Kasumi-1 (cell line): ENCODE measurements at regions not wholly inside any gene's neighbourhood (a gene's known extent, or its start where the extent isn't known, plus 50 kb on each side); places are given as distances from the start of the nearest gene placed in this dataset.

Experiments
- DNase-seq, 2 experiments: peaks; one replicate each; lab custom pipeline; 2025; lab: John Stamatoyannopoulos, UW

DNA sequence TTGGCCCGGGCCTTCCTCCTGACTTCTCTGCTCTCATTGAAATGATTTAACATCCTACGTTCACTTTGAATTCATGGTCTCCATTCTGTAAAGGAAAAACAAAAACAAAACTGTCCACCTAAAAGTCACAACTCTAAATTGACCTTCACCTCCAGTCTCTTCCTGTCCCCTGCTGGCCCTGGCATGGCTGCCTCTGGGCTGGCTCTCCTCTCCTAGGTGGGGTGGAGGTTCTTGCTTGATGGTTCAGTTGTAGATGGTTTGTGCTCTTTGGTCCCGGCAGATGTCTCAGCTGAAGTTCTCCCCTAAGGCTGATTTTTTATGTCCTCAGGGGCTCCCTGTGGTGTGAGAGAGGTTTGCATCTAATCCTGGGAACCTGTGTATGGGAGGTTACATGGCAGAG is 121.1 kb downstream of the ACKR3 start:
- no peak for DNase-seq

DNA sequence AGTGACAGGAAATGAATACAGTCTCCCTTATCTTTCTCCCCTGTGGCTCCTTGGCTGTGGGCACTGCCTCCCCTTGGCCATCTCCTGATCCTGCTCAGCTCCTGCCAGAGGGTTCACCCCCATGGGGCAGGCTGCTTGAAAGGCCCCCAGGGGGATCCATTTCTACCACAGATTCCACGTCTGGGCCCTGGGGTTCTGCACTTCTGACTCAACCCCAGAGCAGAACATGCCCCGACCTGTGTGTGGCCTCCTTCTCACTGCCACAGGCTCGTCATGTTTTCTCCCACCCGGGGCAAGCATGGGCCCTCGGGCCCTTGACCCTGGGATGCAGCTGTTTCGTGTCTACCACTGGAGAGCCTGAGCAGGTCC is 122.2 kb downstream of the ACKR3 start:
- DNase-seq = no peak

DNA sequence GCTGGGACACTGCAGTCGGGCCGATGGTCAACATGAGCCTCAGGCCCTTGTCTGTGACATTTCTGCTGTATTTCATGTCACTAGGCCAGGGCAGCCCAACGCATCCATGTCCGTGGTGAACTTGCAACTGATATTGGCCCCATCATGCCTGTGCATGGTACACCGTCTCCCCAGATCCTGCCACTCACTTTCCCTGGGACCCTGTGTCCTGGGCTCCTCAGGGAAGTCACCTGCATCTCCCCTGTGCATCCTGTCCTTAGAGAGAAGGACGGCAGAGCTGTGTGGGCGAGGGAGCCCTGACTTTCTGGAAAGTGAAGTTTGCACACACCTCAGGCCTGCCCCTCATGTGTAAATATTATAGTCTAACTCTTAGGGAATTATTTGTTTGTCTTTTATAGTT is 123.3 kb downstream of the ACKR3 start:
- DNase-seq = no peak

GRCh38 chr2:236693531-236693930 is 123.9 kb downstream of the ACKR3 start:
- DNase-seq = no peak

DNA sequence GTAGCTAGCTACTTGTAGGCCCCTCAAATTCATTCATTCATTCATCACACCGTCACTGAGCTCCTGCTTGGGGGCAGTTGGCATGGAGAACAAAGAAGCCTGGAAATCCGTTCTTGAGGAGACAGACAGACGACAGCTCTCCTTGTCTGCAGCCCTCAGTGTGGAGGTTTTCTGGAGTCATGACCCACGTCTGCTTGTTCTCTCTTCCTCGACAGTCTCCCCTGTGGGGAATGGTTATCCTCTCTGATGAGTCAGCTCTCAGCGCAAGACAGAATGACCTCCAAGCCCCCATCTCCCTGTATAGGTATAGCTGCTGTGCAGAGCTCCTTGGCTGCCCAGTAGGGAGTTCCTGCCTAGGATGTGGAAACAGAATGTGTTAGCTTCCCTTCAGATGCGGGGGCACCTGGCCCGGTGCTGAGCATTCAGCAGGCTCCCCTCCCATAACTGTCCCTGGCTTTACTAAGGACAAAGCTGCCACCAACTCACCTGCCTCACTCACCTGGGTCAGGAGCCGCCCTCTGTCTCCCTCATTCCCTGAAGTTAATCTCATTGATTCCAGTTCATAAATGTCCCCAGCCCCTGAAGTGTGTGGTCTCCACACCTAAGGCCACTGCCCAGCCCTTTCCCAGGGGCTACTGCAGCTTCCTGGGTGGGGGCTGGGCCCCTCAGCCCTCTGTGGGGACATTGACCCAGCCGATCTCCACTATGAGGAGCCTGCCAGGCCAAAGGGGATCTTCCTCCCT is 124.7 kb downstream of the ACKR3 start:
- no peak for DNase-seq

DNA sequence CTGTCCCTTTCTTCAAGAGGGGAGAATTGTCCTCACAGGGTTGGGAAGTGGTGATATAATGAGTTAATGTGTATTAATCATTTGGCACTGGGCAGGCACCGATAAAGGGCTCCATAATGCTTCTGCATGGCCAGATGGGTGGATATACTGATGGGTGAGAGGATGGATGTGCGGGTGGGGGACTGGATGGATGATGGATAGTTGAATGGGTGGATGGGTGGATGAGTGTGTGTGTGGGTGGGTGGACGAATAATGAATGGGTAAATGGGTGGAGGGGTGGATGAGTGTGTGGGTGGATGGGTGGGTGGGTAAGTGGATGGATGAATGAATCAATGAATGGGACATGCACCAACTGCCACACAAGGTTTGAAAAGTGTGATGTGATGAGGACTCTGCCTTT is 127.2 kb downstream of the ACKR3 start:
- DNase-seq = no peak

DNA sequence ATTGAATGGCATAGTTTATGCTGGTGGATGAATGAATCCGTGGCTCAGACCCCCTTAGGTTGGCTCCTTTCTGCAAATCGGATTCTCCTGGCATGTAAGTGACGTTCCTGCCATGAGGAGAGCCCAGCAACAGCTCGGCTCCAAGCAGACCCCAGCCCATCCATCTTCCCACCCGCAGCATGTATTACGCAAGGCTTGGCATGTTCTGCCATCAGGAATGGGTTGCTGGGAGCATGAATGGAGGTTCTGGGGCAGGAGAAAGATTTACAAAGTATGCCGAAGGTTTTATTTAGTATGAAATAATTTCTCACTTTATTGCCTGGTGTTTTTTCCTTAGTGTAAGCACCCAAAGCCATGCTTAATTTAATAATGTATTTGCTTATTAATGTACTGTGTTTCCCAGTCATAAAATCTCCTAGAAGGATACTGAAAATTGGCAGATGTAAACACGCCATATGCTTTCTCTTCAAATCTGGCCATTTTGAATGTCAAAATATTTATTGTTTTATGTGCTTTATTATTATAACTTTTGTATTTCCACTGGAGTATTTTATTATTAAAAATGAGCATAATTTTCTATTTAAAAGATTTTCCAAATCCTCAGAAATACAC is 128.5 kb downstream of the ACKR3 start:
- no peak for DNase-seq

DNA sequence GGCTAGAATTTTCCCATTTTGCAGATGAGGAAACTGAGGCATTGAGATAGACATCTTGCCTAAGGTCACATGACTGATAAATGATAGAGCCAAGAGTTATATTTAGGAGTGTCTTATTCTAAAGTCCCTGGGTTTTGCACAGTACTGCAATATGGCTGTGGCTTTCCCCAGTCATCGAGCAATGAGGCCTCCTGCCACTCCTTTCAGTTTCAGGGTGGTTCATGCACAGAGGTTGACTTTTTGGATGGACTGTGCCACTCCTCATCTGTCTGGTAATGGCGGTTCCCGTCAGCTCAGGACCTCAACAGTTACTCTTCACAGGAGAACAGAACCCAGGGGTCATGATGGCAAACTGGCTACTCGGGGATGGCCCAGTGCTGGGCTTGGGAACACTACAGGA is 131.1 kb downstream of the ACKR3 start:
- DNase-seq = no peak

DNA sequence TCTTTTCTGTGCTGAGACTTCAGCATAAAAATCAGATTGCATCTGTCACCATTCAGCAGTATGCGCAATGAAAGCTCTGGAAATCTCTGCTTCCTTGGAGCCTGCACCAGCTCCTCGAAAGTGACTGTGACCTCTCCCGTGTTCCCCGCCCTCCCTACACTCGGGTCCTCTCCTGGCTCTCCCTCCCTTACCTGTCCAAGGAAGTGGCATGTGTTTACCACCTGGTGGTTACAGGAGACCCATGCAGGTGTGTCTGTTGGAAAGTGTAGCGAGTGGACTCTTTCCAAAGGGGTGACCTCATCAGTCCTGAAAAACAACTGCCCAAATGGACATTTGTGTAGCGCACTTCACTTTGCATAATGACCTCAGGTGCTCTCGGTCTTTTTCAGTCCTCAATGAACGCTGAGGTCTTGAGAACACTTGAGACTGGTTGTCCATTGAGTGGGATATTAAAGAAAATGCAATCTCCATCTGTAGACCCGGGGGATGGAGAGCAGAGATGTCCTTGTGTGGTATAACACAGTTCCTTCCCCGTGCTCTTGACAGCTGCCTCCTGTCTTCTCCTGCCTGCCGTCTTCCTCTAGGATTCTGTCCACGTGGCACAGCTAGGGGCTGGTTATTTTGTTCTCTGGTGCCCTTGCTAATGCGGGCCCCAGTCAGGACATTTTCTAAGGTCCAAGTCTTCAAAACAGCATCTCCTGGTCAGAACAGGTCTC is 133.2 kb downstream of the ACKR3 start:
- DNase-seq = no peak

GRCh38 chr2:236703373-236703709 is 133.7 kb downstream of the ACKR3 start:
- DNase-seq = no peak

- DNase-seq = no peak
These were observed 134.3 kb downstream of the ACKR3 start for GRCh38 chr2:236703906-236704305.

DNA sequence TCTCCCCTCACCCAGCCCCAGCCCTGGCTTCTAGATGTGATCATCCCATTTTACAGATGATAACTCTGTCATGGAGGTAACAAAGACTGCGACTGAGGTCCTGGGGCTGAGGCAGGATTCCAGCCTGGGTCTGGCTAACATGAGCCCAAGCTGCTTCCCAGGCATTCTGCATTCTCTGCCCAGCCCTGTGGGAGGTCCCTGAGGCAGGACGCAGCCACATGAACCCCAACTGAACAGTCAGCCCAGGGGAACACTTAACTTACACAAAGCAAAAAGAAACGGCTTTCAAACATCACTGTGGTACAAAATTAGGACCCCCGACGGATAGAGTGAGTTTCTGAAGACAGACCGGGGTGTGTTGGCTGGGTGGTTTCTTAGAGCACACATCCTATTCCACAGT is 135.3 kb downstream of the ACKR3 start:
- no peak for DNase-seq

DNA sequence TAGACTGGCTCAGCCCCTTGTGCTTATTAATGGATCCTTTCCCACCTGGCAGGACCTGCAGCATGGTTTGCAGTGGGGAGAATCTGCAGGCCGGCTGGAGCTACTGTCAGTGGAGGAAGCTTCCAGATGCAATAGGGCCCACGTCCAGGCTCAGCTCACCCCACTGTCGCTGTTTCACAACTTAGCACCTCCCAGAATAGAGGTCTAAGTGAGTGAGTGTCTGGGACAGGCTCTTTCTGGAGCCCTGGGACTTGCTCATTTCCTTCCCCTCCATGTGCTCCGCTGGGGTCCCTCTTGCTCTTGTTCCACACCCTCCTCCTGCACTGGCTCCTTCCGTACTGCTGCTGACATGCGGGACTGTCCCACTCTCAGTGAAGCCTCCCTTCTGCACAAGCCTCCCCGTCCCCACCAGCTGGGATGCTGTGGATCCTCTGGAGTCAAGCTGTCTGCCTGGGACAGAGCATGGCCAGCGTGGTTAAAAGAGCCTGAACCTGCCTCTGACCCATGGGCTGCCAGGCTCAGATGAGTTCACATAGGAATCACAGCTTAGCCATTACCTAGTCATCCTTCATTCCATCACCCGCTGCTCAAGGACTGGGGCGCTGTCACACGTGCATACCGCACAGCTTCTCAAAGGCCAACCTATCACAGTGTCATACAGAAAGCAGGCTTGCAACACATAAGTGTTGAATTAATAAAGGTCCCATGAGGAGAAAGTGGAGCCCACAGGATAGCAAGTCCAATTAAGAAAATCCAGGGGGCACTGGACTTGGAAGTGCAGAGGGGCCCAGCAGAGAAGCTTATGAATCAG is 135.9 kb downstream of the ACKR3 start:
- DNase-seq = no peak

DNA sequence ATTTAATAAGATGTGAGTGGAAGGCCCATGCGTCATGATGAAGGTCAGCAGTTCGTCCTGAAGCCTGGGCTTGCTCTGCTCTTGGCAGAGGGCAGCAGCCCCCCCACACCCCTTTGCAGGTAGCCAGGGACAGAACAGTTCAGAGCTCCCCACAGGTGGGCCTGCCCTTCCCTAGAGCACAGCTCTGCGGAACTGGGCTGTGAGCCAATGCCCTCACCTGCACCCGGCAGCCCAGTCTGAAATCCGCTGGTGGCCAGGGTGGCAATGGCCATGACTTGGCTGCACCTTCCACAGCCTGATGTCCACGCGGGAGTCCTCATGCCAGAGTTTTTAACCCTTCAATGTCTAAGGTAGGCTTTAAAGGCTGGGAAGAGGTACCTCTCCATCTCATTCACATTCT is 136.7 kb downstream of the ACKR3 start:
- DNase-seq = no peak

DNA sequence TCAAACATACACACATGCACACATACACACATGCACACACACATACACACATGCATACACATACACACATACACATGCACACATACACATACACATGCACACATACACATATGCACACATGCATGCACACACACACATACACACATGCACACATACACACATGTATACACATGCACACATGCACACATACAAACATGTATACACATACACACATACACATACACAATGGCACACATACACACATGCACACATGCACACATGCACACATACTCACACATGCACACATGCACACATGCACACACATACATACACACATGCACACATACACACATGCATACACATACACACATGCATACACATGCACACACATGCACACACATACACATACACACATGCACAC is 137.2 kb downstream of the ACKR3 start:
- DNase-seq = no peak

GRCh38 chr2:236711440-236711839 is 141.8 kb downstream of the ACKR3 start:
- DNase-seq = no peak

DNA sequence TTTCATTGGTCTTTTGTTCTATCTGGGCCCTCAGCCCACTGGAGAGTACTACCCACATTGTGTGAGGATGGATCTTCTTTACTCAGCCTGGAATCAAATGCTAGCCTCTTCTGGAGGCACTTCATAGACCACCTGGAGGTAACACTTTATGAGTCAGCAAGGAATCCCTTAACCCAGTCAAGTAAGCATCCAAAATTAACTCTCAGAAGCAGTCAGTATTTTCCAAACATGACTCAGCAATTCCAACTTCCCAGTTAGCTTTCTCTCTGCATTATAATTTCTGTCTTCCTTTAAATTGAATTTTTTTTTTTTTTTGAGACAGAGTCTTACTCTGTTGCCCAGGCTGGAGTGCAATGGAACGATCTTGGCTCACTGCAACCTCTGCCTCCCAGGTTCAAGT is 142.7 kb downstream of the ACKR3 start:
- DNase-seq = no peak

GRCh38 chr2:236712961-236713673 is 143.5 kb downstream of the ACKR3 start:
- DNase-seq = no peak

- DNase-seq = no peak
These were observed 144.5 kb downstream of the ACKR3 start for GRCh38 chr2:236714080-236714479.

DNA sequence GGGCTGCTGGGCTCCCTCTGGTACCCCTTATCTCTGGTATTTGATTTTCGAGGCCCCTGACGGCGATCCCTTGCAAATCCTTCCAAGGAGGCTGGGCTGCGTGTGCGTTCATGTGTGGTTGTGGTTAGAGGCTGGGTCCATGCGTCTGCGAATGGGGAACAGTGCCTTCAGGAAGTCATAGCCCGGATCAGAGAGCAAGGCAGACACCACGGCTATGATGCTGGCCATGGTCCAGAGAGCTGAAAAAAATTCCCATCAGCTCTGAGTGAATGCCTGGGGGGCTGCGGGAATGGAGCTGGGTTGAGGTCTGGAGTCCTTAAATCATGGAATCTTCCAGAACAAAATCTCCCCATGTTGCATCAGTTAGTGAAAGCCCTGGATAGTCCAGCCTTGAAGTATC is 145.5 kb downstream of the ACKR3 start:
- no peak for DNase-seq

DNA sequence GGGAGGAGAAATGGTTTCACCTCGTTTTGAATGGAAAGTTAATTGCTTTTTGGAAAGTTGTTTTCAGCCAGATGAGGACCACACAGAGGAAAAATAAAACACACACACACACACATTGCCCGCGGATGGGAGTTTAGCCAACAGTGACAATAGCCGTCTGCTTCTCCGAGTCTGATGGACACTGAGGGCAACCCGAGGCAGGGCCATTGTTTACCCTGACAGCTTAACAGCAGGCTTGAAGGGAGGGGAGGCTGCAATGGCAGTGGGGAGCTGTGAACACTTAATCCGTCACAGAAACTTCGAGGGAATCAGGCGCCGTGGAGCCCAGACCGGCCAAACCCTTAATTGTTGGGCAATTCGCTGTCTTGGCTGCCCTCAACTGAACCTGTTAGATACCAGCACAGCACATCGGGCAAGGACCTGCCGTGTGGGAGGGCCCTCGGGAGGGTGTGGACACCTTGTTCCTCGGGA is 145.9 kb downstream of the ACKR3 start:
- no peak for DNase-seq

DNA sequence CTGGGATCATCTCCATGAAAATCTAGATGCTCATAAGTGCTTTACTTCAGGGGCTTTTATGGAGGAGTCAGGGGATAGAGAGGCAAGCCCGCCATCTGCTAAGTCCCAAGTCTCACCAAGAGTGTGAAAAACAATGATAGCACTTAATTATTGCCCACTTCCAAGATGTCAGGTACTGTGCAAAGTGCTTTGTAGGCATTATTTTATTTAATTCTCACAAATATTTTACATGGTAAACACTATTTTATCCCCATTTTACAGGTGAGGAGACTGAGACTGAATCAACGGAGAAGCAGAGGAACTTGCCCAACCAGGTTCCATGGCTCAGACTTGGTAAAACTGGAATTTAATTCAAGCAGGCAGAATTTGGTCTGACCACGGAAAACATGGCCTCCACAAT is 147.5 kb downstream of the ACKR3 start:
- DNase-seq = no peak
